Left colon (tissue), 2 donors: ENCODE measurements at regions not wholly inside any gene's neighbourhood (a gene's known extent, or its start where the extent isn't known, plus 50 kb on each side); places are given as distances from the start of the nearest gene placed in this dataset.

Experiments used
- ATAC-seq: fragments of 200-7000 bp; cut with Tn5 transposase; one replicate; pipeline ENCODE4 v1.9.1; 2020; ENCODE audit warnings: mild to moderate bottlenecking, moderate library complexity
- DNase-seq, 2 donors: peaks; one replicate each; pipeline ENCODE4 v3.0.0-alpha.2; 2020
- intact Hi-C, 2 donors: fragments of 100-400 bp; cut with DNase I in 1 of 2; cut with micrococcal nuclease in 1 of 2; formaldehyde crosslinking; loops; one replicate each; pipeline versions ENCODE4 v1.11.2 to v1.14.0; 2022; cut with DNase I, micrococcal nuclease
- donor health status: DM: no; HTN: no; CAD: no.
- donor health status: DM: yes; HTN: yes; CAD: no.

- no peak for ATAC-seq
- DNase-seq: no peak
- intact Hi-C loops: no loop called here
Measured at GRCh38 chr17:74008196-74008595, 195.3 kb upstream of the RPL38 start.

GRCh38 chr17:74009056-74009625 lies 194.3 kb upstream of the RPL38 start:
- no peak for DNase-seq
- intact Hi-C loops: no loop called here
- ATAC-seq: no peak

GRCh38 chr17:74010903-74011302 lies 192.6 kb upstream of the RPL38 start:
- intact Hi-C loops: no loop called here
- DNase-seq (no peak), ATAC-seq (no peak)

- no peak for DNase-seq
- peak; percentile 23 for ATAC-seq
- intact Hi-C loops: no loop called here
Measured at GRCh38 chr17:74011966-74012365, 191.5 kb upstream of the RPL38 start.

GRCh38 chr17:74012465-74012864 lies 191.0 kb upstream of the RPL38 start:
- intact Hi-C loops: no loop called here
- ATAC-seq (no peak), DNase-seq (no peak)

- intact Hi-C loops: no loop called here
- ATAC-seq (no peak), DNase-seq (no peak)
Measured at GRCh38 chr17:74015316-74015715, 188.2 kb upstream of the RPL38 start.

GRCh38 chr17:74015990-74016389 lies 187.5 kb upstream of the RPL38 start:
- DNase-seq: no peak
- intact Hi-C loops: no loop called here
- no peak for ATAC-seq

- DNase-seq (no peak), ATAC-seq (no peak)
- intact Hi-C loops: no loop called here
Measured at GRCh38 chr17:74016461-74016860, 187.0 kb upstream of the RPL38 start.

- DNase-seq (no peak), ATAC-seq (no peak)
- intact Hi-C loops: no loop called here
Measured at GRCh38 chr17:74017466-74017865, 186.0 kb upstream of the RPL38 start.

- intact Hi-C loops: no loop called here
- ATAC-seq: no peak
- DNase-seq: no peak
Measured at GRCh38 chr17:74018115-74018514, 185.4 kb upstream of the RPL38 start.

- intact Hi-C loops: no loop called here
- DNase-seq (no peak), ATAC-seq (no peak)
Measured at GRCh38 chr17:74019271-74019670, 184.2 kb upstream of the RPL38 start.

GRCh38 chr17:74019860-74020259 lies 183.6 kb upstream of the RPL38 start:
- ATAC-seq (no peak), DNase-seq (no peak)
- intact Hi-C loops: no loop called here

- ATAC-seq (no peak), DNase-seq (no peak)
- intact Hi-C loops: no loop called here
Measured at GRCh38 chr17:74020522-74020921, 183.0 kb upstream of the RPL38 start.

- intact Hi-C loops: no loop called here
- DNase-seq: no peak
- no peak for ATAC-seq
Measured at GRCh38 chr17:74024871-74025531, 178.5 kb upstream of the RPL38 start.

GRCh38 chr17:74027444-74027843 lies 176.0 kb upstream of the RPL38 start:
- no peak for DNase-seq
- intact Hi-C loops: no loop called here
- no peak for ATAC-seq

GRCh38 chr17:74028354-74029116 lies 174.9 kb upstream of the RPL38 start:
- intact Hi-C loops: no loop called here
- ATAC-seq: no peak
- no peak for DNase-seq

GRCh38 chr17:74031316-74032090 lies 172.0 kb upstream of the RPL38 start:
- ATAC-seq: no peak
- intact Hi-C loops: no loop called here

GRCh38 chr17:74032222-74032621 lies 171.3 kb upstream of the RPL38 start:
- intact Hi-C loops: no loop called here
- DNase-seq (no peak), ATAC-seq (no peak)

More at GRCh38 chr17:74031316-74032090, 172.0 kb upstream of the RPL38 start:
- no peak for DNase-seq

GRCh38 chr17:74037320-74037719 lies 166.2 kb upstream of the RPL38 start:
- ATAC-seq (peak; percentile 50), DNase-seq (peak; percentile 18 to 32)
- intact Hi-C loops: no loop called here

GRCh38 chr17:74040291-74040690 lies 163.2 kb upstream of the RPL38 start:
- DNase-seq (no peak), ATAC-seq (no peak)
- intact Hi-C loops: no loop called here
